SK-N-MC (cell line): ENCODE measurements at regions not wholly inside any gene's neighbourhood (a gene's known extent, or its start where the extent isn't known, plus 50 kb on each side); places are given as distances from the start of the nearest gene placed in this dataset.

Experiments used
- EZH2 ChIP-seq: fragments of 200-600 bp; sonication (generic); IDR thresholded peaks from one replicate; pipeline ENCODE4 v1.6.1; 2017; ENCODE audit warnings: antibody characterized with exemption
- FOXP2 ChIP-seq: optimal IDR thresholded peaks from 2 replicates; pipeline ENCODE3; 2011; ENCODE audit warnings: mild to moderate bottlenecking, moderate library complexity; ENCODE audit not compliant: insufficient read depth; ENCODE audit errors: extremely low read length, control extremely low read depth
- POLR2AphosphoS5 ChIP-seq: IDR thresholded peaks from 2 replicates; pipeline ENCODE4 v1.6.1; 2012; ENCODE audit warnings: mild to moderate bottlenecking, low read depth, low read length, borderline replicate concordance

GRCh38 chr1:229117664-229118300 lies 153.1 kb upstream of the RAB4A start:
- TF ChIP-seq POLR2AphosphoS5 (no peak), EZH2 (no peak), FOXP2 (no peak)
